ENCODE measurements at regions not wholly inside any gene's neighbourhood (a gene's known extent, or its start where the extent isn't known, plus 50 kb on each side); places are given as distances from the start of the nearest gene placed in this dataset.

DNA sequence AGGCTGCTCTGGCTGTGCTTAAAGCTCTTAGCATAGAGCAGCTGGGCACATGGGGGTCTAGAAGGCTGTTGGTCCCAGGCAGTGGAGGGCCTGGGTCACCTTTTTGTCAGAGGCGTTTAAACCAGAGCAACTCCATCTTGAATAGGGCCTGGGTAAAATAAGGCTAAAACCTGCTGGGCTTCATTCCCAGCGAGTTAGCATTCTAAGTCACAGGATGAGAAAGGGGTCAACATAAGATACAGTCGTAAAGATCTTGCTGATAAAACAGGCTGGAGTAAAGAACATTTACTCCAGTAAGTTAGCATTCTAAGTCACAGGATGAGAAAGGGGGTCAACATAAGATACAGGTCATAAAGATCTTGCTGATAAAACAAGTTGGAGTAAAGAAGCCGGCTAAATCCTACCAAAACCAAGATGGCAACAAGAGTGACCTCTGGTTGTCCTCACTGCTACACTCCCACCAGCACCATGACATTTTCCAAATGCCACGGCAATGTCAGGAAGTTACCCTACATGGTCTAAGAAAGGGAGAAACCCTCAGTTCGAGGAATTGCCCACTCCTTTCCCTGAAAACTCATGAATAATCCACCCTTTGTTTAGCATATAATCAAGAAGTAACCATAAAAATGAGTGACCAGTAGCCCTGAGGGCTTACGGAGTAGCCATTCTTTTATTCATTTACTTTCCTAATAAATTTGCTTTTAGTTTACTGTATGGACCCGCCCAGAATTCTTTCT is 96.8 kb upstream of the PCBD1 start:
- TF ChIP-seq EP300 (IDR thresholded peaks at IDR 0.05; ENCODE audit: borderline replicate concordance) (no peak), CREB1 (IDR thresholded peaks at IDR 0.05; ENCODE audit: low read depth) (no peak), TAF1 (IDR thresholded peaks at IDR 0.05; ENCODE audit: low read depth) (no peak), EGR1 (IDR thresholded peaks at IDR 0.05) (no peak), YY1 (IDR thresholded peaks at IDR 0.05; ENCODE audit: low read depth) (no peak), RAD21 (IDR thresholded peaks at IDR 0.05; ENCODE audit: low read depth) (no peak)
- TF ChIP-seq, protein P1, sequence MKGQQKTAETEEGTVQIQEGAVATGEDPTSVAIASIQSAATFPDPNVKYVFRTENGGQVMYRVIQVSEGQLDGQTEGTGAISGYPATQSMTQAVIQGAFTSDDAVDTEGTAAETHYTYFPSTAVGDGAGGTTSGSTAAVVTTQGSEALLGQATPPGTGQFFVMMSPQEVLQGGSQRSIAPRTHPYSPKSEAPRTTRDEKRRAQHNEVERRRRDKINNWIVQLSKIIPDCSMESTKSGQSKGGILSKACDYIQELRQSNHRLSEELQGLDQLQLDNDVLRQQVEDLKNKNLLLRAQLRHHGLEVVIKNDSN (IDR thresholded peaks at IDR 0.05) = no peak
- TF ChIP-seq, protein P2, sequence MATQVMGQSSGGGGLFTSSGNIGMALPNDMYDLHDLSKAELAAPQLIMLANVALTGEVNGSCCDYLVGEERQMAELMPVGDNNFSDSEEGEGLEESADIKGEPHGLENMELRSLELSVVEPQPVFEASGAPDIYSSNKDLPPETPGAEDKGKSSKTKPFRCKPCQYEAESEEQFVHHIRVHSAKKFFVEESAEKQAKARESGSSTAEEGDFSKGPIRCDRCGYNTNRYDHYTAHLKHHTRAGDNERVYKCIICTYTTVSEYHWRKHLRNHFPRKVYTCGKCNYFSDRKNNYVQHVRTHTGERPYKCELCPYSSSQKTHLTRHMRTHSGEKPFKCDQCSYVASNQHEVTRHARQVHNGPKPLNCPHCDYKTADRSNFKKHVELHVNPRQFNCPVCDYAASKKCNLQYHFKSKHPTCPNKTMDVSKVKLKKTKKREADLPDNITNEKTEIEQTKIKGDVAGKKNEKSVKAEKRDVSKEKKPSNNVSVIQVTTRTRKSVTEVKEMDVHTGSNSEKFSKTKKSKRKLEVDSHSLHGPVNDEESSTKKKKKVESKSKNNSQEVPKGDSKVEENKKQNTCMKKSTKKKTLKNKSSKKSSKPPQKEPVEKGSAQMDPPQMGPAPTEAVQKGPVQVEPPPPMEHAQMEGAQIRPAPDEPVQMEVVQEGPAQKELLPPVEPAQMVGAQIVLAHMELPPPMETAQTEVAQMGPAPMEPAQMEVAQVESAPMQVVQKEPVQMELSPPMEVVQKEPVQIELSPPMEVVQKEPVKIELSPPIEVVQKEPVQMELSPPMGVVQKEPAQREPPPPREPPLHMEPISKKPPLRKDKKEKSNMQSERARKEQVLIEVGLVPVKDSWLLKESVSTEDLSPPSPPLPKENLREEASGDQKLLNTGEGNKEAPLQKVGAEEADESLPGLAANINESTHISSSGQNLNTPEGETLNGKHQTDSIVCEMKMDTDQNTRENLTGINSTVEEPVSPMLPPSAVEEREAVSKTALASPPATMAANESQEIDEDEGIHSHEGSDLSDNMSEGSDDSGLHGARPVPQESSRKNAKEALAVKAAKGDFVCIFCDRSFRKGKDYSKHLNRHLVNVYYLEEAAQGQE (IDR thresholded peaks at IDR 0.05; ENCODE audit: low read depth) = no peak

All from Ishikawa (cell line).